ENCODE measurements at regions not wholly inside any gene's neighbourhood (a gene's known extent, or its start where the extent isn't known, plus 50 kb on each side); places are given as distances from the start of the nearest gene placed in this dataset.

- no peak overlapping the region for H3K4me3 ChIP-seq (ENCODE audit: low read depth, low read length)
- no peak for DNase-seq
- no peaks in the 10 kb centered on the region for H3K27me3 ChIP-seq
- H3K36me3 ChIP-seq: no peaks in the 10 kb centered on the region
- no peaks in the 10 kb centered on the region; the same call in 1 of the 2 replicates for H3K9me3 ChIP-seq
- H3K4me1 ChIP-seq: no peaks in the 10 kb centered on the region
- no peak for TF ChIP-seq CTCF (IDR thresholded peaks at IDR 0.05; ENCODE audit: low read depth, low read length)
Observed at GRCh38 chr11:98153752-98154151, 867.0 kb upstream of the CNTN5 start.

GRCh38 chr11:98155696-98156095 is 865.1 kb upstream of the CNTN5 start:
- Histone ChIP-seq H3K4me1 (no peaks in the 10 kb centered on the region), H3K4me3 (ENCODE audit: low read depth, low read length) (no peak overlapping the region), H3K9me3 (no peaks in the 10 kb centered on the region), H3K36me3 (no peaks in the 10 kb centered on the region), H3K27me3 (no peaks in the 10 kb centered on the region)
- DNase-seq: no peak
- no peak for TF ChIP-seq CTCF (IDR thresholded peaks at IDR 0.05; ENCODE audit: low read depth, low read length)

- H3K36me3 ChIP-seq: no peaks in the 10 kb centered on the region
- H3K9me3 ChIP-seq: no peaks in the 10 kb centered on the region
- DNase-seq: no peak
- no peaks in the 10 kb centered on the region for H3K27me3 ChIP-seq
- no peak overlapping the region for H3K4me3 ChIP-seq (ENCODE audit: low read depth, low read length)
- no peaks in the 10 kb centered on the region for H3K4me1 ChIP-seq
- no peak for TF ChIP-seq CTCF (IDR thresholded peaks at IDR 0.05; ENCODE audit: low read depth, low read length)
Observed at GRCh38 chr11:98177925-98178324, 842.8 kb upstream of the CNTN5 start.

DNA sequence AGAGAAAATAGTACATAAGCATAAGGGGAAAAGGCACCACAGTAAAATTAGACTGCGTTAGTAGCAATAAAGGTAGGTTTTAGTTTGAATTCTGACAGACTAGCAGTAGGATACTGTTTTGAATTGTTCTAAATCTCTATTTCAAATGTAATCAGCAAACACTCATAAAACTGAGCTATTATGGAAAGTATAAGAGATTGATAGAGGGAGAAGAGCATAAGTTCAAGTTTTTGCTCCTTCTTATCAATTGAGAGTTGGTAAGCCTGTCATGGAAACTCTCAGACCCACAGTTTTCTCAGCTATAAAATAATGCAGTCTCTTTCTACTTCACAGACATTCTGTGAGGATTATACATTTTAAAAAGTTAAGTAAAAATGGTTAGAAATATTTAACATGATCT is 840.2 kb upstream of the CNTN5 start:
- peaks cover 5% of the 10 kb centered on the region; the same call in 1 of the 2 replicates for H3K9me3 ChIP-seq
- H3K4me3 ChIP-seq (ENCODE audit: low read depth, low read length): no peak overlapping the region
- no peak for DNase-seq
- no peaks in the 10 kb centered on the region for H3K36me3 ChIP-seq
- H3K4me1 ChIP-seq: no peaks in the 10 kb centered on the region
- no peak for TF ChIP-seq CTCF (IDR thresholded peaks at IDR 0.05; ENCODE audit: low read depth, low read length)
- H3K27me3 ChIP-seq: no peaks in the 10 kb centered on the region

- Histone ChIP-seq H3K36me3 (no peaks in the 10 kb centered on the region), H3K4me1 (no peaks in the 10 kb centered on the region), H3K27me3 (no peaks in the 10 kb centered on the region), H3K9me3 (peaks cover 5% of the 10 kb centered on the region; the same call in 1 of the 2 replicates), H3K4me3 (ENCODE audit: low read depth, low read length) (no peak overlapping the region)
- no peak for DNase-seq
- TF ChIP-seq CTCF (IDR thresholded peaks at IDR 0.05; ENCODE audit: low read depth, low read length): no peak
Observed at GRCh38 chr11:98180921-98181320, 839.8 kb upstream of the CNTN5 start.

DNA sequence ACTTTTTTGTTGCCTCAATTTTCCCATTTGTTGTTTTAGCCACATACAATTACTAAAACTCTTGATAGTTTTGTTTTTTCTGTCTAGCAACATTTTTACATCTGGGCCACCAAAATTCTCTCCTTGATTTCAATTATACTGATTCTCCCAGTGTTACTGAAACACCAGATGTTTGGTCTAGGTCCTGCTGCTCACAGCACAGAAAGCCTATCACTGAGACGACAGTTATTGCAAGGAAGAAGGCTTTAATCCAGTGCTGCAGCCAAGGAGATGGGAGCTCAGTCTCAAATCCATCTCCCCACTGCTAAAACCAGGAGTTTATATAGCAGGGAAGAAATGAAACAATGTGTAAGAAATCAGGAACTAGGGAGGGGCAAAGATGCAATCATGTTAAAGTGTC is 837.7 kb upstream of the CNTN5 start:
- no peaks in the 10 kb centered on the region for H3K36me3 ChIP-seq
- H3K4me3 ChIP-seq (ENCODE audit: low read depth, low read length): no peak overlapping the region
- no peaks in the 10 kb centered on the region for H3K4me1 ChIP-seq
- H3K9me3 ChIP-seq: peaks cover 5% of the 10 kb centered on the region; the same call in 1 of the 2 replicates
- H3K27me3 ChIP-seq: no peaks in the 10 kb centered on the region
- DNase-seq: no peak
- TF ChIP-seq CTCF (IDR thresholded peaks at IDR 0.05; ENCODE audit: low read depth, low read length): no peak

All from BE2C (cell line).